ENCODE measurements at regions not wholly inside any gene's neighbourhood (a gene's known extent, or its start where the extent isn't known, plus 50 kb on each side); places are given as distances from the start of the nearest gene placed in this dataset.

- no peak for TF ChIP-seq POLR2AphosphoS5 (IDR thresholded peaks at IDR 0.05; ENCODE audit: borderline replicate concordance, low read depth, low read length)
- TF ChIP-seq EZH2 (IDR thresholded peaks at IDR 0.05): no peak
Measured at GRCh38 chr12:116666305-116666673, 71.6 kb downstream of the SPRING1 start.

Data from SK-N-MC (cell line).